NB4 (cell line): ENCODE measurements at regions not wholly inside any gene's neighbourhood (a gene's known extent, or its start where the extent isn't known, plus 50 kb on each side); places are given as distances from the start of the nearest gene placed in this dataset.

ENCODE experiments used
- MYC ChIP-seq: IDR thresholded peaks from 2 replicates; pipeline ENCODE4 v1.6.1; 2011; ENCODE audit warnings: low read depth, low read length
- POLR2A ChIP-seq: IDR thresholded peaks from 2 replicates; pipeline ENCODE4 v1.6.1; 2011; ENCODE audit warnings: mild to moderate bottlenecking; ENCODE audit not compliant: insufficient read length; ENCODE audit errors: extremely low read depth
- TF ChIP-seq, protein P1 (sequence below): IDR thresholded peaks from one replicate; pipeline ENCODE4 v1.5.1; 2012; ENCODE audit warnings: low read depth, low read length

DNA sequence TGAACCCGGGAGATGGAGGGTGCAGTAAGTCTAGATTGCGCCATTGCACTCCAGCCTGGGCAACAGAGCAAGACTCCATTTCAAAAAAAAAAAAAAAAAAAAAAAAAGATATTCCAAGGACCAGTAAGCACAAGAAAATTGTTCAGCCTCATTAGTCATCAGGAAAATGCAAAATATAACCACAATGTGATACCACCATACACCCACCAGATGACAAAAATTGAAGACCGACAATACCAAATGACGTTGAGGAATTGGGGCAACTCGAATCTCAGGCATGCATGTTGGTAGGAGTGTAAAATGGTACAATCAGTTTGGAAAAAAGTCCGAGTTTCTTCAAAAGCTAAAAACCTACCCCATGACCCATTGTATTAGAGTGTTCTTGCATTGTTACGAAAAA is 130.2 kb upstream of the FAM9B start:
- TF ChIP-seq, protein P1, sequence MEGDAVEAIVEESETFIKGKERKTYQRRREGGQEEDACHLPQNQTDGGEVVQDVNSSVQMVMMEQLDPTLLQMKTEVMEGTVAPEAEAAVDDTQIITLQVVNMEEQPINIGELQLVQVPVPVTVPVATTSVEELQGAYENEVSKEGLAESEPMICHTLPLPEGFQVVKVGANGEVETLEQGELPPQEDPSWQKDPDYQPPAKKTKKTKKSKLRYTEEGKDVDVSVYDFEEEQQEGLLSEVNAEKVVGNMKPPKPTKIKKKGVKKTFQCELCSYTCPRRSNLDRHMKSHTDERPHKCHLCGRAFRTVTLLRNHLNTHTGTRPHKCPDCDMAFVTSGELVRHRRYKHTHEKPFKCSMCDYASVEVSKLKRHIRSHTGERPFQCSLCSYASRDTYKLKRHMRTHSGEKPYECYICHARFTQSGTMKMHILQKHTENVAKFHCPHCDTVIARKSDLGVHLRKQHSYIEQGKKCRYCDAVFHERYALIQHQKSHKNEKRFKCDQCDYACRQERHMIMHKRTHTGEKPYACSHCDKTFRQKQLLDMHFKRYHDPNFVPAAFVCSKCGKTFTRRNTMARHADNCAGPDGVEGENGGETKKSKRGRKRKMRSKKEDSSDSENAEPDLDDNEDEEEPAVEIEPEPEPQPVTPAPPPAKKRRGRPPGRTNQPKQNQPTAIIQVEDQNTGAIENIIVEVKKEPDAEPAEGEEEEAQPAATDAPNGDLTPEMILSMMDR, result no peak
- TF ChIP-seq MYC (no peak), POLR2A (no peak)
